PC-3 (cell line): ENCODE measurements at regions not wholly inside any gene's neighbourhood (a gene's known extent, or its start where the extent isn't known, plus 50 kb on each side); places are given as distances from the start of the nearest gene placed in this dataset.
"Not testable (repeated sequence)": the region's sequence is repeated elsewhere in the genome, so short reads cannot be mapped to it uniquely, and the experiment has no call there.

Source experiments
- CTCF ChIP-seq: fragments of 300-600 bp; sonication (generic); conservative IDR thresholded peaks from 2 replicates; pipeline ENCODE4 v1.5.1; 2017; ENCODE audit warnings: antibody characterized with exemption, low read depth, mild to moderate bottlenecking, low read length
- EZH2phosphoT487 ChIP-seq: fragments of 300-600 bp; sonication (generic); IDR thresholded peaks from 2 replicates; pipeline ENCODE4 v1.6.1; 2018; ENCODE audit warnings: mild to moderate bottlenecking, antibody characterized with exemption, low read length, borderline replicate concordance

GRCh38 chr5:24227881-24228280 lies 416.9 kb downstream of the CDH10 start:
- TF ChIP-seq CTCF, EZH2phosphoT487: not testable (repeated sequence)
